Progenitor cell of endocrine pancreas (in vitro differentiated cells): ENCODE measurements at regions not wholly inside any gene's neighbourhood (a gene's known extent, or its start where the extent isn't known, plus 50 kb on each side); places are given as distances from the start of the nearest gene placed in this dataset.

Source experiments
- DNase-seq: peaks from one replicate; pipeline ENCODE4 v3.0.0; 2021; ENCODE audit warnings: low spot score; ENCODE audit not compliant: unreplicated experiment
- H3K27ac Mint-ChIP-seq: 2 replicates; pipeline ENCODE4 v1.8.0; 2021; ENCODE audit warnings: mild to moderate bottlenecking, moderate library complexity, mixed read lengths
- H3K27me3 Mint-ChIP-seq: 2 replicates; pipeline ENCODE4 v1.8.0; 2021; ENCODE audit warnings: mixed read lengths
- H3K36me3 Mint-ChIP-seq: 2 replicates; pipeline ENCODE4 v1.8.0; 2022; ENCODE audit warnings: mixed read lengths; ENCODE audit not compliant: insufficient read depth
- H3K4me1 Mint-ChIP-seq: 2 replicates; pipeline ENCODE4 v1.8.0; 2021; ENCODE audit warnings: low read depth, mixed read lengths
- H3K4me3 Mint-ChIP-seq: 2 replicates; pipeline ENCODE4 v1.8.0; 2021; ENCODE audit warnings: low read depth, mild to moderate bottlenecking, moderate library complexity, mixed read lengths
- H3K9me3 Mint-ChIP-seq: 2 replicates; pipeline ENCODE4 v1.8.0; 2021; ENCODE audit warnings: low read depth, mixed read lengths
- TF ChIP-seq, protein P1 (sequence below): fragments of 200-600 bp; sonication (generic); IDR thresholded peaks from one replicate; pipeline ENCODE4 v1.5.0; 2021; ENCODE audit warnings: antibody characterized with exemption, mild to moderate bottlenecking; ENCODE audit not compliant: unreplicated experiment

DNA sequence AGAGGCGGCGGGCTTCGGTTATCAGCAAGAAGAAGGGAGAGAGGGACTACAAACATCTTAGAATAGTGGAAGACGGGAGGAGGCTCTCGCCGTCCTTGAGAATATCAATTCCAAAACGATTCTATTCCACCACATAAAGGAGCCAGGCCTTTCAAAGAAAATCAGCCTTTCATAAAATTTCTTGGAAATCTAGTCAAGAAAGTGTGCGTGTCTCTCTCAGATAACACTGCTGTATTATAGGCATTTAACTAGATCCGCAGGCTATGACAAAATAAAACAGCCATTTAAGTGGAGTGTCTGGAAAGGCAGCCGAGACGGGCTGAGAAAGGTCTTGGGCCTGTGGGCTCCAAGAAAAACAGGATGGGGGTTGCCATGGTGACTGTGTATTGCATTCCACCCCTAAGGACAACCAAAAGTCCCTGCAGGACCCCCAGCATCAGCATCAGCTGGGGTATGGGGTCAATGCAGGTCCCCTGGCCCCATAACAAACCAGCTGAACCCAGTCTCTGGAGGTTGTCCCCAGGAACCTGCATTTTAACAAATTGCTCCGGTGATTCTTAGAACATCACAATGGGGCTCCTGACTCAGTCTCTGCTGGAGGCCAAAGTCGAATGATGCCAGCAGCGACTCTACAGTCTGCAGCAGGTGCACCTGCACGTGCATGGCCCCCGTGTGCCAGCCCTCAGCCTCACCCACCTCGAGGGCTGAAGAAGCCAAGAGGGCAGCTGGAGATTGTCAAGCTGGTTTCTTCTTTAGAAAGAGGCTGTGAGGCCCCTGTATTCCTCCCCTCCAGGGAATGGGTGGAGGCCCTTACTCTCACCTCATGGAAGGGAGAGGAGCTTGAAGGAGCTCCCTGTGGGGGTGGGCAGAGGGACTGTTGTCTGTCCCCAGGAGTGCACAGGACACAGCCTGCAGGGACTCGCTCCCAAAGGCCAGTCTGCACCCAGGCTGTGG, 287.4 kb downstream of the NPHP4 start:
- Mint-ChIP-seq H3K36me3 (no peaks in the 10 kb centered on the region), H3K27me3 (peaks cover 8% of the 10 kb centered on the region), H3K4me1 (no peaks in the 10 kb centered on the region), H3K4me3 (no peak overlapping the region), H3K27ac (no peak overlapping the region), H3K9me3 (no peaks in the 10 kb centered on the region)
- TF ChIP-seq, protein P1, sequence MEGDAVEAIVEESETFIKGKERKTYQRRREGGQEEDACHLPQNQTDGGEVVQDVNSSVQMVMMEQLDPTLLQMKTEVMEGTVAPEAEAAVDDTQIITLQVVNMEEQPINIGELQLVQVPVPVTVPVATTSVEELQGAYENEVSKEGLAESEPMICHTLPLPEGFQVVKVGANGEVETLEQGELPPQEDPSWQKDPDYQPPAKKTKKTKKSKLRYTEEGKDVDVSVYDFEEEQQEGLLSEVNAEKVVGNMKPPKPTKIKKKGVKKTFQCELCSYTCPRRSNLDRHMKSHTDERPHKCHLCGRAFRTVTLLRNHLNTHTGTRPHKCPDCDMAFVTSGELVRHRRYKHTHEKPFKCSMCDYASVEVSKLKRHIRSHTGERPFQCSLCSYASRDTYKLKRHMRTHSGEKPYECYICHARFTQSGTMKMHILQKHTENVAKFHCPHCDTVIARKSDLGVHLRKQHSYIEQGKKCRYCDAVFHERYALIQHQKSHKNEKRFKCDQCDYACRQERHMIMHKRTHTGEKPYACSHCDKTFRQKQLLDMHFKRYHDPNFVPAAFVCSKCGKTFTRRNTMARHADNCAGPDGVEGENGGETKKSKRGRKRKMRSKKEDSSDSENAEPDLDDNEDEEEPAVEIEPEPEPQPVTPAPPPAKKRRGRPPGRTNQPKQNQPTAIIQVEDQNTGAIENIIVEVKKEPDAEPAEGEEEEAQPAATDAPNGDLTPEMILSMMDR, result no peak
- DNase-seq, result no peak

DNA sequence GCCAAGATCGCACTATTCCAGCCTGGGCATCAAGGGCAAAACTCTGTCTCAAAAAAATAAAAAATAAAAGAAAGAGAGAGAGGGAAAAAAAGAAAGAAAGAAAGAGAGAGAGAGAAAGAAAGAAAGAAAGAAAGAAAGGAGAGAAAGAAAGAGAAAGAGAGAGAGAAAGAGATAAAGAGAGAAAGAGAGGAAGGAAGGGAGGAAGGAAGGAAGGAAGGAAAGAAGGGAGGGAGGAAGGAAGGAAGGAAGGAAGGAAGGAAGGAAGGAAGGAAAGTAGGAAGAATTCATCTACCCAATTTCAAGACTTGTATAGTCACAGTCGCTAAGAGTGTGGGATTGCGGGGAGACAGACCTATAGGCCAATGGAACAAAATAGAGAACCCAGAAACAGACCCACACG, 290.6 kb downstream of the NPHP4 start:
- Mint-ChIP-seq H3K4me1 (no peaks in the 10 kb centered on the region), H3K4me3 (no peak overlapping the region), H3K9me3 (no peaks in the 10 kb centered on the region), H3K27me3 (peaks cover 6% of the 10 kb centered on the region), H3K36me3 (no peaks in the 10 kb centered on the region), H3K27ac (no peak overlapping the region)
- TF ChIP-seq, protein P1, result no peak
- no peak for DNase-seq

DNA sequence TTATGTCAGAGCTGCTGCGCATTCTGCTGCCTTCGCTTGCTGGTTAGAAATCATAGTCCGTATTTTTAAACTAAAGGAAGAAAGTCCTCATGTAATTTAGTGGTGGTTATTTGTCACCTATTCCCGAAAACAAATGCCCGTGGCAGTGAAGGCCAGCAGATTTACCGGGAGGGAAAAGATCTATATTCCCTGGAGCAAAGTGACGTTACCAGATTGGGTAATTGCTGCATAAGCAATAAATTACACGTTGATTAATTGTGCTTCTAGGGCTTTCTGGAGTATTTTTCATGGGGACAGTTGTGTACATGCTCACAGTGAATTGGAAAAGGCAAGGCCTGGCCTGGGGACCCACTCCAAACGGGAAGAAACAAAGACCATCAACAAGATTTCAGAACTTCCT, 298.7 kb downstream of the NPHP4 start:
- Mint-ChIP-seq H3K9me3 (no peaks in the 10 kb centered on the region), H3K27ac (no peak overlapping the region), H3K4me3 (no peak overlapping the region), H3K27me3 (peaks cover 25% of the 10 kb centered on the region), H3K4me1 (peaks cover 6% of the 10 kb centered on the region), H3K36me3 (no peaks in the 10 kb centered on the region)
- no peak for DNase-seq
- TF ChIP-seq, protein P1, result no peak

DNA sequence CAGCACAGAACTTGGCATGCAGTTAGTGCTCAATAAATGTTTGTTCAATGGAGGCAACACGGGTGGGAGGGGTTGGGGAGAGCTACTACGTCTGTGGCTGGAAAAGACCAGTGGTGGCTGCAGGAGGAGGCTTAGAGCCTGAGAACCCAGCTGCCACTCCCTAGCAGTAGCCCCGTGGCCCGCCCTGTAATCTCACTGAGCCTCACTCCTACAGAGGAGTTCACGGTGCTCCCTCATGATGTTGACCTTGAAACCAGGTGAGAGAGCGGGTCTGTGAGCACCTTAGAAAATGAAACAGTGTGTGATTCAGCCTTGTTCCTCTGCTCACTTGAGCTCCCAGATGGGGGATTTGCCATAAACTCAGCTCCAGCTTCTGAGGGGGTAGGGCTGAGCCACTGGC, 299.6 kb downstream of the NPHP4 start:
- Mint-ChIP-seq H3K27ac (no peak overlapping the region), H3K4me1 (peaks cover 9% of the 10 kb centered on the region), H3K27me3 (peaks cover 25% of the 10 kb centered on the region), H3K9me3 (no peaks in the 10 kb centered on the region), H3K4me3 (no peak overlapping the region), H3K36me3 (no peaks in the 10 kb centered on the region)
- TF ChIP-seq, protein P1, result no peak
- DNase-seq, result no peak

DNA sequence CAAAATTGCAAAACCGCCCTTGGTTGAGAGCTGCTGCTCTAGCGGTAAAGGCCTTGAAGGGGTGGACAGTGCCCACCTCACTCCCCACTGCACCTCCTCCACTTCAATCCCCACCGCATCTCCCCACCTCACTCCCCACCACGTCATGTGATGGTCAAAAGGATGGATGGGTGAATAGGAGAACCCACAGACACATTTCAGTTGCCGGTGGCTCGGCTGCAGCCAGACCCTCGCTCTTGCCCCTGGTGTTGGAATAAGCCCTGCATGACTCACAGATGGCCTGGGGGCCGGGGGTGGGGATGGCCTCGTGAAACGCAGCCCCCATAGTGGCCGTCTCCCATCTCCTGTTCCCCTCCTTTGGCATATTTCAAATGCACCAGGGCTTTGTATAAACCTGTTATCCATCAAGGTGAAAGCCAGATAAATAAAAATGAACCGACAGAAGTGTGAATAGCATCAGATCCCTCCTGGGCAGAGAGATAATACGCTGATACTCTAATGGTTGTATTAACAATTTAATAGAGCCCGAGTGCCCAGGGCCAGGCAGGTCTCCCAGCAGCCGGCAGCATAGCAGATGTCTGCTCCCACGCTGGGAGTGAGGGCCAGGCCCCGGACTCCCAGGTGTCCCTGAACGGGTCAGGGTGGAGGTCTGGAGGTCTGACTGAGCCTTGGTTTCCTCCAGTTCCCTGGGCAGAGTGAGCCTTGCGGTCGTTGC, 300.3 kb downstream of the NPHP4 start:
- no peak overlapping the region for H3K27ac Mint-ChIP-seq
- H3K4me3 Mint-ChIP-seq, result no peak overlapping the region
- TF ChIP-seq, protein P1, result no peak
- H3K27me3 Mint-ChIP-seq, result peaks cover 25% of the 10 kb centered on the region
- peaks cover 9% of the 10 kb centered on the region for H3K4me1 Mint-ChIP-seq
- no peaks in the 10 kb centered on the region for H3K9me3 Mint-ChIP-seq
- H3K36me3 Mint-ChIP-seq, result no peaks in the 10 kb centered on the region
- DNase-seq, result no peak
